HCT116 (cell line): ENCODE measurements at regions not wholly inside any gene's neighbourhood (a gene's known extent, or its start where the extent isn't known, plus 50 kb on each side); places are given as distances from the start of the nearest gene placed in this dataset.

Experiments
- ATAC-seq: fragments of 200-7000 bp; cut with Tn5 transposase; 2 replicates; pipeline ENCODE4 v1.9.1; 2020; ENCODE audit warnings: mild to moderate bottlenecking, moderate library complexity
- BruUV-seq: library from RNA; stranded (reverse); fragments of 400-500 nt; replicated peaks from 2 replicates; lab custom pipeline; 2021; lab: Mats Ljungman, UMichigan
- CTCF ChIA-PET: fragments of 300-600 bp; sonication (Branson Sonifier 250); formaldehyde crosslinking; loops from one replicate; lab custom pipeline; 2021; ENCODE audit warnings: antibody characterized with exemption; lab: Charles Lee
- POLR2A ChIA-PET: fragments of 300-600, 350-600 bp; sonication (Branson Sonifier 250); formaldehyde crosslinking; loops from one replicate; lab custom pipeline; 2021; ENCODE audit warnings: antibody characterized with exemption; lab: Charles Lee
- RAD21 ChIA-PET, 2 experiments: fragments of 300-600 bp; sonication (Branson Sonifier 250); formaldehyde crosslinking; loops; one replicate each; lab custom pipeline; 2023; ENCODE audit warnings: low total read pairs in 2 of 2; ENCODE audit not compliant: uncharacterized antibody in 2 of 2, unreplicated experiment in 2 of 2, low non-redundant PET in 1 of 2; lab: Charles Lee
- DNase-seq: peaks from one replicate; pipeline ENCODE4 v3.0.0-alpha.2; 2010; ENCODE audit warnings: low read depth, low spot score
- H2AFZ ChIP-seq: fragments of 200-600 bp; shearing (Covaris generic), sonication (generic); 2 replicates; pipeline ENCODE4 v1.6.1; 2017; ENCODE audit warnings: low read depth, mixed run types, mixed read lengths, antibody characterized with exemption, low read length; ENCODE audit not compliant: poor library complexity, severe bottlenecking
- H3K27ac ChIP-seq: 2 replicates; pipeline ENCODE4 v1.5.1; 2012; ENCODE audit warnings: low read depth, low read length
- H3K27me3 ChIP-seq: fragments of 200-600 bp; sonication (generic); 2 replicates; pipeline ENCODE4 v1.6.1; 2016; ENCODE audit warnings: mixed run types, low read length, mixed read lengths; ENCODE audit not compliant: insufficient read depth
- H3K36me3 ChIP-seq, 2 experiments: fragments of 200-500 bp in 1 of 2; fragments of 200-600 bp in 1 of 2; sonication (Bioruptor generic) in 1 of 2; sonication (generic) in 1 of 2; 2 replicates each; pipeline versions ENCODE4 v1.5.1 to v1.6.1; 2014 to 2016; ENCODE audit warnings: low read length in 2 of 2, inconsistent platforms in 1 of 2, mixed read lengths in 1 of 2, mixed run types in 1 of 2; ENCODE audit not compliant: insufficient read depth in 2 of 2, control insufficient read depth in 1 of 2
- H3K4me1 ChIP-seq, 2 experiments: fragments of 200-600 bp in 1 of 2; sonication (generic) in 1 of 2; 2 replicates each; pipeline versions ENCODE4 v1.5.1 to v1.6.1; 2012 to 2017; ENCODE audit warnings: low read length in 2 of 2, inconsistent platforms in 1 of 2, mild to moderate bottlenecking in 1 of 2, mixed read lengths in 1 of 2, mixed run types in 1 of 2, moderate library complexity in 1 of 2; ENCODE audit not compliant: insufficient read depth in 2 of 2, control insufficient read depth in 1 of 2
- H3K4me2 ChIP-seq: fragments of 200-600 bp; sonication (generic); 2 replicates; pipeline ENCODE4 v1.6.1; 2017; ENCODE audit warnings: mixed run types, low read length, mixed read lengths
- H3K4me3 ChIP-seq, 2 experiments: fragments of 200-600 bp in 1 of 2; sonication (generic) in 1 of 2; replicated peaks in 1 of 2; 2 replicates each; pipeline ENCODE4 v1.5.1; 2011 to 2016; ENCODE audit warnings: low read length in 2 of 2, control low read depth in 1 of 2, low read depth in 1 of 2, mild to moderate bottlenecking in 1 of 2, mixed read lengths in 1 of 2, mixed run types in 1 of 2
- H3K79me2 ChIP-seq: fragments of 200-600 bp; sonication (generic); 2 replicates; pipeline ENCODE4 v1.6.1; 2017; ENCODE audit warnings: mild to moderate bottlenecking, mixed run types, low read length, moderate library complexity, mixed read lengths; ENCODE audit not compliant: insufficient read depth
- H3K9ac ChIP-seq: fragments of 200-600 bp; sonication (generic); 2 replicates; pipeline ENCODE4 v1.6.1; 2016; ENCODE audit warnings: low read length, mixed read lengths
- H3K9me2 ChIP-seq: fragments of 200-600 bp; sonication (generic), shearing (Covaris generic); 2 replicates; pipeline ENCODE4 v1.6.1; 2017; ENCODE audit warnings: mixed run types, mild to moderate bottlenecking, moderate library complexity; ENCODE audit not compliant: insufficient read depth
- H3K9me3 ChIP-seq, 2 experiments: fragments of 200-500 bp in 1 of 2; fragments of 200-600 bp in 1 of 2; sonication (Bioruptor generic) in 1 of 2; sonication (generic) in 1 of 2; 2 replicates each; pipeline ENCODE4 v1.6.1; 2014 to 2017; ENCODE audit warnings: low read length in 2 of 2, mixed read lengths in 2 of 2, inconsistent platforms in 1 of 2, low read depth in 1 of 2, mild to moderate bottlenecking in 1 of 2, mixed run types in 1 of 2, moderate library complexity in 1 of 2; ENCODE audit not compliant: control insufficient read depth in 1 of 2, insufficient read depth in 1 of 2
- H4K20me1 ChIP-seq: fragments of 200-600 bp; sonication (generic), shearing (Covaris generic); 2 replicates; pipeline ENCODE4 v1.6.1; 2017; ENCODE audit warnings: mixed run types, mild to moderate bottlenecking, moderate library complexity; ENCODE audit not compliant: insufficient read depth
- CEBPB ChIP-seq: IDR thresholded peaks from 2 replicates; pipeline ENCODE4 v1.6.1; 2012; ENCODE audit warnings: low read depth
- CTCF ChIP-seq, 3 experiments: fragments of 200-600 bp in 1 of 3; sonication (generic) in 1 of 3; IDR thresholded peaks in 2 of 3; conservative IDR thresholded peaks in 1 of 3; 2 replicates each; pipeline ENCODE4 v1.5.1; 2012 to 2017; ENCODE audit warnings: low read depth in 2 of 3, low read length in 2 of 3, antibody characterized with exemption in 1 of 3, borderline replicate concordance in 1 of 3, control low read depth in 1 of 3, mild to moderate bottlenecking in 1 of 3, mixed read lengths in 1 of 3, mixed run types in 1 of 3, moderate library complexity in 1 of 3; ENCODE audit not compliant: insufficient read depth in 1 of 3
- EGR1 ChIP-seq: IDR thresholded peaks from 2 replicates; pipeline ENCODE4 v1.6.1; 2012; ENCODE audit warnings: low read depth
- ELF1 ChIP-seq: IDR thresholded peaks from 2 replicates; pipeline ENCODE4 v1.6.1; 2012; ENCODE audit warnings: low read depth, borderline replicate concordance
- EZH2phosphoT487 ChIP-seq: fragments of 200-600 bp; IDR thresholded peaks from 2 replicates; pipeline ENCODE4 v1.6.1; 2018; ENCODE audit warnings: antibody characterized with exemption, borderline replicate concordance
- JUND ChIP-seq: IDR thresholded peaks from 2 replicates; pipeline ENCODE4 v1.6.1; 2012
- RAD21 ChIP-seq: IDR thresholded peaks from 2 replicates; pipeline ENCODE4 v1.6.1; 2012; ENCODE audit warnings: low read depth, mild to moderate bottlenecking
- REST ChIP-seq: IDR thresholded peaks from 2 replicates; pipeline ENCODE4 v1.6.1; 2012; ENCODE audit warnings: low read depth
- SIN3A ChIP-seq: IDR thresholded peaks from 2 replicates; pipeline ENCODE4 v1.6.1; 2012; ENCODE audit warnings: low read depth
- YY1 ChIP-seq: IDR thresholded peaks from 2 replicates; pipeline ENCODE4 v1.6.1; 2011; ENCODE audit warnings: low read length, low read depth, moderate library complexity, mild to moderate bottlenecking; ENCODE audit not compliant: insufficient replicate concordance; ENCODE audit errors: extremely low read depth
- ZBTB33 ChIP-seq: IDR thresholded peaks from 2 replicates; pipeline ENCODE4 v1.6.1; 2011; ENCODE audit warnings: mild to moderate bottlenecking, low read length, moderate library complexity; ENCODE audit not compliant: insufficient replicate concordance; ENCODE audit errors: extremely low read depth
- ZNF274 ChIP-seq: fragments of 200-500 bp; sonication (Bioruptor generic); IDR thresholded peaks from 2 replicates; pipeline ENCODE4 v1.6.1; 2014; ENCODE audit warnings: mild to moderate bottlenecking, low read depth, low read length, inconsistent platforms
- intact Hi-C: fragments of 100-400 bp; cut with micrococcal nuclease; formaldehyde crosslinking; loops from 2 replicates; pipeline ENCODE4 v1.10.0; 2022
- TF ChIP-seq, protein P1 (sequence below): IDR thresholded peaks from 2 replicates; pipeline ENCODE4 v1.6.1; 2012

DNA sequence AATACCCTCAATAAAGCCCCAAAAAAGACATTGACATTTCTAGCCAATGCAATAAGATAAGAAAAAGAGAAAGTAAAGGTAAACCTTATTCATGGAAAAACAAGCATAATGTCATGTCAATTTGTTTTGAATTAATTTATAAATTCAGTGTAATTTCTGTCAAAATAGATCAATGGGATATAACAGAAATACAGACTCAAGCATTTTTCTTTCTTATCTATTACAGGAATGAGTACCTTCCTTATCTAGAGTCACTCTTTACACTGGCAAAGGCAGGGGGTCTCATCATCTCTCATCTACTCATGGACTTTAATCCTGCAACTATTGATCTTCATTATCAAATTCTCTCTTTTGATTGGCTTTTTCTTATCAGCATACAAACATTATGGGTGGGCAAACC lies 127.1 kb upstream of the SHH start:
- Histone ChIP-seq H3K4me2 (no peak overlapping the region), H3K27ac (no peak overlapping the region), H3K27me3 (no peaks in the 10 kb centered on the region), H3K79me2 (no peaks in the 10 kb centered on the region), H4K20me1 (no peaks in the 10 kb centered on the region), H2AFZ (no peak overlapping the region), H3K9me2 (no peaks in the 10 kb centered on the region), H3K4me3 (no peak overlapping the region), H3K4me1 (no peaks in the 10 kb centered on the region), H3K9me3 (no peaks in the 10 kb centered on the region), H3K9ac (no peak overlapping the region), H3K36me3 (no peaks in the 10 kb centered on the region)
- CTCF ChIA-PET: no interaction called here
- intact Hi-C loops: no loop called here
- TF ChIP-seq, protein P1, sequence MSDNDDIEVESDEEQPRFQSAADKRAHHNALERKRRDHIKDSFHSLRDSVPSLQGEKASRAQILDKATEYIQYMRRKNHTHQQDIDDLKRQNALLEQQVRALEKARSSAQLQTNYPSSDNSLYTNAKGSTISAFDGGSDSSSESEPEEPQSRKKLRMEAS: no peak
- TF ChIP-seq RAD21 (no peak), ZBTB33 (no peak), REST (no peak), ZNF274 (no peak), SIN3A (no peak), EZH2phosphoT487 (no peak), CTCF (IDR thresholded peaks at IDR 0.05 in 2 of 3, conservative IDR thresholded peaks at IDR 0.05 in 1 of 3; ENCODE audit: borderline replicate concordance in 1 of 3, insufficient read depth in 1 of 3, low read depth in 2 of 3, low read length in 2 of 3) (no peak), YY1 (no peak), JUND (no peak), ELF1 (no peak), EGR1 (no peak), CEBPB (no peak)
- DNase-seq (no peak), ATAC-seq (no peak)
- POLR2A ChIA-PET: no interaction called here
- BruUV-seq: no TSS peak
- RAD21 ChIA-PET: no interaction called here
